Spleen (tissue), 11 donors: ENCODE measurements at regions not wholly inside any gene's neighbourhood (a gene's known extent, or its start where the extent isn't known, plus 50 kb on each side); places are given as distances from the start of the nearest gene placed in this dataset.

ENCODE experiments used
- DNase-seq: peaks from one replicate; pipeline ENCODE4 v3.0.0-alpha.2; 2020
- H3K27ac ChIP-seq, 8 donors: fragments of 200-600 bp; sonication (generic) in 7 of 8; 1 replicate in 4 of 8; 2 replicates in 4 of 8; pipeline versions ENCODE4 v1.5.0 to v1.8.0; 2016 to 2021; ENCODE audit warnings: inconsistent platforms in 4 of 8, mild to moderate bottlenecking in 4 of 8, moderate library complexity in 1 of 8
- H3K27me3 ChIP-seq, 7 donors: fragments of 200-600 bp; sonication (generic) in 6 of 7; replicated peaks in 1 of 7; 1 replicate in 4 of 7; 2 replicates in 3 of 7; pipeline versions ENCODE4 v1.5.0 to v1.8.0; 2016 to 2021; ENCODE audit warnings: inconsistent platforms in 3 of 7, mild to moderate bottlenecking in 1 of 7
- H3K36me3 ChIP-seq, 6 donors: fragments of 200-600 bp; sonication (generic) in 5 of 6; 1 replicate in 4 of 6; 2 replicates in 2 of 6; pipeline versions ENCODE4 v1.5.0 to v1.8.0; 2016 to 2021; ENCODE audit warnings: inconsistent platforms in 2 of 6
- H3K4me1 ChIP-seq, 6 donors: fragments of 200-600 bp; sonication (generic) in 5 of 6; 1 replicate in 3 of 6; 2 replicates in 3 of 6; pipeline versions ENCODE4 v1.5.0 to v1.8.0; 2016 to 2021; ENCODE audit warnings: inconsistent platforms in 3 of 6
- H3K4me3 ChIP-seq, 8 donors: fragments of 200-600 bp; sonication (generic) in 7 of 8; 1 replicate in 4 of 8; 2 replicates in 4 of 8; pipeline versions ENCODE4 v1.5.0 to v1.8.0; 2016 to 2021; ENCODE audit warnings: inconsistent platforms in 4 of 8, mild to moderate bottlenecking in 4 of 8, moderate library complexity in 2 of 8
- H3K9me3 ChIP-seq, 8 donors: fragments of 200-600 bp; sonication (generic) in 7 of 8; 1 replicate in 4 of 8; 2 replicates in 4 of 8; pipeline versions ENCODE4 v1.5.0 to v1.8.0; 2016 to 2021; ENCODE audit warnings: inconsistent platforms in 4 of 8
- POLR2A ChIP-seq, 3 donors: fragments of 450-650 bp; IDR thresholded peaks; one replicate each; pipeline ENCODE4 v1.5.1; 2017; ENCODE audit warnings: antibody characterized with exemption in 3 of 3, mild to moderate bottlenecking in 1 of 3
- POLR2AphosphoS5 ChIP-seq, 3 donors: sonication (generic); formaldehyde crosslinking; IDR thresholded peaks; one replicate each; pipeline ENCODE4 v1.5.1; 2017; ENCODE audit warnings: antibody characterized with exemption in 3 of 3
- WGBS, 5 donors: extraction: QIAGEN DNeasy Blood & Tissue Kit in 3 of 5; methylation state at CpG; one replicate each; pipeline versions ENCODE4 v1.1.5 to v1.1.7; 2013 to 2018; 5-methylcytosine and 5-hydroxymethylcytosine counted together
- intact Hi-C: fragments of 100-400 bp; cut with DNase I; formaldehyde crosslinking; loops from one replicate; pipeline ENCODE4 v1.15.0; 2023; ENCODE audit warnings: low total_unique reads
- small RNA-seq, 4 donors: library from RNA; depleted of rRNA; stranded (forward); fragments of <200 nt; gene quantifications; one replicate each; pipeline ENCODE3, GENCODE V24; 2016
- TF ChIP-seq, protein P1 (sequence below), 11 experiments: fragments of 200-600 bp in 7 of 11; fragments of 450-650 bp in 4 of 11; sonication (generic) in 4 of 11; IDR thresholded peaks in 8 of 11; conservative IDR thresholded peaks in 3 of 11; 1 replicate in 7 of 11; 2 replicates in 4 of 11; pipeline versions ENCODE4 v1.4.0 to v1.8.0; 2016 to 2021; ENCODE audit warnings: antibody characterized with exemption in 11 of 11, inconsistent platforms in 4 of 11, mild to moderate bottlenecking in 1 of 11
- donor health status: healthy with polysubstance abuse.
- donor health status: DM: no; HTN: no; CAD: no; lungs with moderate emphysema.
- donor health status: DM: no; HTN: no; CAD: no.
- donor health status: Bipolar disorder and iron deficiency.
- donor health status: healthy.
- donor health status: DM: no; HTN: no; CAD: no.
- donor health status: DM: yes; HTN: yes; CAD: no.

DNA sequence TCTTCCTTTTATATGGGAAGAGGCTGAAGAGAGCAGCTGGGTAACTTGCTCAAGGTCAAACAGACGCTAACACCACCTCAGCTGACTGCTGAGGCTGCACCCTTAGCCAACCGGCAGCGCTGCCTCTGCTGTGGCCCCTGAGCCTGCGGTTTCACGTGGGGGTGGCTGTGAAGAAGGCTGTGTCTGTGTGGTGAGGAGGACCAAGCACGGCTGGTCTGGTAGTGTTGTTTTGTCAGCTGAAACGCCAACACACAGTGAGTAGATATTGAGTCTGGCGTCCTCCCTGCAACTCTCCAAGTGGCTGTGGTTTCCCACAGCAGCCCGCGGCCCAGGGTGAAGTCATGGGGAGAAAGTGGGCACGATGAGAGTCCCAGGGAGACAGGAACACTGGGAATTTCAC, 69.6 kb downstream of the THNSL2 start:
- Histone ChIP-seq H3K27me3 (no peaks in the 10 kb centered on the region), H3K9me3 (peaks cover 0 to 19% (median 8%) of the 10 kb centered on the region in 8 donors), H3K4me3 (no peak overlapping the region), H3K36me3 (no peaks in the 10 kb centered on the region), H3K27ac (peak overlapping the region in 1 of 8 donors; percentile 70), H3K4me1 (no peaks in the 10 kb centered on the region)
- intact Hi-C loops = no loop called here
- WGBS, 5 donors = 70 to 85% (median 79%) methylated on average over 10 to 11 of the region's 11 CpGs
- TF ChIP-seq, protein P1, sequence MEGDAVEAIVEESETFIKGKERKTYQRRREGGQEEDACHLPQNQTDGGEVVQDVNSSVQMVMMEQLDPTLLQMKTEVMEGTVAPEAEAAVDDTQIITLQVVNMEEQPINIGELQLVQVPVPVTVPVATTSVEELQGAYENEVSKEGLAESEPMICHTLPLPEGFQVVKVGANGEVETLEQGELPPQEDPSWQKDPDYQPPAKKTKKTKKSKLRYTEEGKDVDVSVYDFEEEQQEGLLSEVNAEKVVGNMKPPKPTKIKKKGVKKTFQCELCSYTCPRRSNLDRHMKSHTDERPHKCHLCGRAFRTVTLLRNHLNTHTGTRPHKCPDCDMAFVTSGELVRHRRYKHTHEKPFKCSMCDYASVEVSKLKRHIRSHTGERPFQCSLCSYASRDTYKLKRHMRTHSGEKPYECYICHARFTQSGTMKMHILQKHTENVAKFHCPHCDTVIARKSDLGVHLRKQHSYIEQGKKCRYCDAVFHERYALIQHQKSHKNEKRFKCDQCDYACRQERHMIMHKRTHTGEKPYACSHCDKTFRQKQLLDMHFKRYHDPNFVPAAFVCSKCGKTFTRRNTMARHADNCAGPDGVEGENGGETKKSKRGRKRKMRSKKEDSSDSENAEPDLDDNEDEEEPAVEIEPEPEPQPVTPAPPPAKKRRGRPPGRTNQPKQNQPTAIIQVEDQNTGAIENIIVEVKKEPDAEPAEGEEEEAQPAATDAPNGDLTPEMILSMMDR (IDR thresholded peaks at IDR 0.05 in 8 of 11, conservative IDR thresholded peaks at IDR 0.05 in 3 of 11) = no peak
- TF ChIP-seq POLR2A (IDR thresholded peaks at IDR 0.05) = no peak
- peak in 2 of 3 donors; percentile 10 to 32 for TF ChIP-seq POLR2AphosphoS5 (IDR thresholded peaks at IDR 0.05)
- peak; percentile 86 for DNase-seq

DNA sequence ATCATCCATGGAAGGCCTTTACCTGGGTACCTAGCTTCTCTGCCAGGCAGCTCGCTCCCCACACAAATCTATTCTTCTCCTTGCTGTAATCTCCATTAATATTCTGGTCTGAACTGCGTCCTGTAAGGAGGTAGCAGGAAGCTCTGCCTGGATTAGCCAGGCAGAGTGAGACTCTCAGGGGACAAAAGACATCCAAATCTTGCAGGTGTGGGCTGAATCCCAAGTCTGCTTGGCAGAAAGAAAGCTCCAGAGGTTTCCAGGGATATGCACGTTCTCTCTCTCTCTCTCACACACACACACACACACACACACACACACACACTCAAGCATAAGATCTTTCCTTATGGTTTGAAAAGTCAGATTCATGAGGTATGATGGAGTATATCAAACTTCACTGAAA, 66.5 kb downstream of the THNSL2 start:
- H3K4me1 ChIP-seq = no peaks in the 10 kb centered on the region
- no peak overlapping the region for H3K27ac ChIP-seq
- 75 to 79% (median 76%) methylated on average over 3 of the region's 3 CpGs for WGBS, 5 donors
- H3K9me3 ChIP-seq = no peaks in the 10 kb centered on the region
- H3K4me3 ChIP-seq = no peak overlapping the region
- H3K36me3 ChIP-seq = no peaks in the 10 kb centered on the region
- TF ChIP-seq POLR2AphosphoS5 (IDR thresholded peaks at IDR 0.05) (no peak), POLR2A (IDR thresholded peaks at IDR 0.05) (no peak)
- TF ChIP-seq, protein P1 (IDR thresholded peaks at IDR 0.05 in 8 of 11, conservative IDR thresholded peaks at IDR 0.05 in 3 of 11) = no peak
- H3K27me3 ChIP-seq = peaks cover 0 to 4% (median 0%) of the 10 kb centered on the region in 7 donors
- intact Hi-C loops = no loop called here
- DNase-seq = no peak

Small RNAs in the stretch of these regions (small RNA-seq; reads per million reads assigned to genes)
- gene RF00026 (0 reads per million in 4 donors), gene RNU6-1168P (0 reads per million in 4 donors)
